ENCODE measurements at regions not wholly inside any gene's neighbourhood (a gene's known extent, or its start where the extent isn't known, plus 50 kb on each side); places are given as distances from the start of the nearest gene placed in this dataset.

- TF ChIP-seq CTCF (IDR thresholded peaks at IDR 0.05; ENCODE audit: borderline replicate concordance, control extremely low read depth, extremely low read depth, insufficient read depth, missing control alignments) = no peak
- in situ Hi-C loops (cut with MboI; ENCODE audit: low sequenced_read_pairs, unreplicated experiment) = no loop called here
Measured at GRCh38 chr16:79449900-79450299, 150.6 kb downstream of the MAF start.

GRCh38 chr16:79449067-79449769 lies 151.3 kb downstream of the MAF start:
- no peak for DNase-seq (ENCODE audit: low spot score)
- TF ChIP-seq CTCF (IDR thresholded peaks at IDR 0.05; ENCODE audit: borderline replicate concordance, control extremely low read depth, extremely low read depth, insufficient read depth, missing control alignments) = no peak
- in situ Hi-C loops (cut with MboI; ENCODE audit: low sequenced_read_pairs, unreplicated experiment) = no loop called here

More at GRCh38 chr16:79449900-79450299, 150.6 kb downstream of the MAF start:
- DNase-seq (ENCODE audit: low spot score) = no peak

- DNase-seq (ENCODE audit: low spot score) = no peak
- no peak for TF ChIP-seq CTCF (IDR thresholded peaks at IDR 0.05; ENCODE audit: borderline replicate concordance, control extremely low read depth, extremely low read depth, insufficient read depth, missing control alignments)
- in situ Hi-C loops (cut with MboI; ENCODE audit: low sequenced_read_pairs, unreplicated experiment) = no loop called here
Measured at GRCh38 chr16:79444572-79444971, 156.0 kb downstream of the MAF start.

- DNase-seq (ENCODE audit: low spot score) = no peak
- in situ Hi-C loops (cut with MboI; ENCODE audit: low sequenced_read_pairs, unreplicated experiment) = no loop called here
- no peak for TF ChIP-seq CTCF (IDR thresholded peaks at IDR 0.05; ENCODE audit: borderline replicate concordance, control extremely low read depth, extremely low read depth, insufficient read depth, missing control alignments)
Measured at GRCh38 chr16:79439901-79440300, 160.6 kb downstream of the MAF start.

- no peak for TF ChIP-seq CTCF (IDR thresholded peaks at IDR 0.05; ENCODE audit: borderline replicate concordance, control extremely low read depth, extremely low read depth, insufficient read depth, missing control alignments)
- in situ Hi-C loops (cut with MboI; ENCODE audit: low sequenced_read_pairs, unreplicated experiment) = no loop called here
- DNase-seq (ENCODE audit: low spot score) = no peak
Measured at GRCh38 chr16:79437764-79438751, 162.5 kb downstream of the MAF start.

GRCh38 chr16:79436885-79437284 lies 163.7 kb downstream of the MAF start:
- DNase-seq (ENCODE audit: low spot score) = no peak
- in situ Hi-C loops (cut with MboI; ENCODE audit: low sequenced_read_pairs, unreplicated experiment) = no loop called here
- no peak for TF ChIP-seq CTCF (IDR thresholded peaks at IDR 0.05; ENCODE audit: borderline replicate concordance, control extremely low read depth, extremely low read depth, insufficient read depth, missing control alignments)

All from GM13976 (cell line).